ENCODE measurements at regions not wholly inside any gene's neighbourhood (a gene's known extent, or its start where the extent isn't known, plus 50 kb on each side); places are given as distances from the start of the nearest gene placed in this dataset.

GRCh38 chr13:106238690-106239089 lies 296.8 kb downstream of the EFNB2 start:
- TF ChIP-seq ZNF331 (CRISPR knock-in tag; IDR thresholded peaks at IDR 0.05; ENCODE audit: low read depth) (no peak), CTCF (conservative IDR thresholded peaks at IDR 0.05; ENCODE audit: low read depth in 2 of 2) (no peak)

Data from GM23338 (cell line).